ENCODE measurements at regions not wholly inside any gene's neighbourhood (a gene's known extent, or its start where the extent isn't known, plus 50 kb on each side); places are given as distances from the start of the nearest gene placed in this dataset.
A peak's percentile ranks its signal among the peaks of the same experiment; 100 is the strongest.
"Not testable (repeated sequence)": the region's sequence is repeated elsewhere in the genome, so short reads cannot be mapped to it uniquely, and the experiment has no call there.

DNA sequence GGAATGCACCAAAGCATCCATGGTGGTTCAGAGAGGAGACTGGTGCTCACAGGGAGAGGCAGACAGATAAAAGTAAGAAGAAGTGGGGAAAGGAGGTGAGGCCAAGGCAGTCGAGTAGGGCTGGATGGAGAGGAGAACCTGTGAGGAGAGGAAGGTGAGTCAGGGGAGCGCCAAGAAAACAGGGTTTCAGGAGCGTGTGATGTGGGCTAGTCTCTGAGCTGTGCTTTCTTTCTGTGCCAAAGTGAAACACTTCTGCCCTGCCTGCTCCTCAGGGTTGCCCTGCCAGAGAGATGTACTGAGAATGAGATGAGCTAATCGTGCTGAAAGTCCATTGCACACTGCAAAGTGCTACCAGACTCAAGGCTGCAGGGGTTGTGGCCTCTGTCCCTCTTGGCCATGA is 310.7 kb upstream of the CCL2 start:
- no peak for DNase-seq

GRCh38 chr17:33944826-33945225 is 310.3 kb upstream of the CCL2 start:
- no peak for DNase-seq

DNA sequence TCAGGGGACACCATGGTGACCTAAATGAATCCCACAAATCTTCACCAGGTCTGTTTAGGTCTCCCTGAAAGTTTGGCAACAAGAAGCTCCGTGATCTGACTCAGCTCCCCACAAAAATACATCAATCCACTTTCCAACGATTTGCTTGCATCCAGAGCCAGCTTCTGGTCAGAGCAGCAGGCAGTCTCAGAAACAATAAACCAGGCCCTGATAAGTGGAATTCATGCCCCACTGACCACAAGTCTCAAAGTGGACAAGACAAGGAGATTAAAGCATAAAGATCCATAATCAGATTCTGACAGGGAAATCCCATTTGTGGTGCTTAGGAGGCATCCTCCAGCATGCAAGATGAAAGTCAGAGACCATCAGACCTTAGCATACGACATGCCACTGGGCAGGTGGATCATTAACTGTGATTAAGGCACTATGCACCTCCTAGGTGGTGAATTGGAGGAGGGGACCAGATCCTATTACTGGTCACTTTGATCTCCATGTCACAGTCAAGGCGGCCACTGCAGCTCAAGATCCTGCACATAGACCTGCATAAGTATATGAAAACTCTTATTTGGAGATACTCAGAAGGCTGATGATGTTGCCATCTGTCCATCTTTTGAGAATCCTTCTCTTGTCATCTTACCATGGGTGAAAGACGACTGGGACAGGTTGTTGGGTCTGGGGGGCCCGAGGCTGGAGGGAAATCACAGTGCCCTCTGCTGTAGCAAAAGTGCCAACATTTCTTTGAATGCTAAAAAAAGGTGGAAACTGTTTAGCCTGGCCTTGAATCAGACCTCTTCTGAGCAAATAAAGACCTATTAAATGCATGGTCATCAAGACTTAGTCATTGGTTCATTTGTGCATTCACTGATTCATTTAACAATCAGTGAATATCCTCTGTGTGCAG is 309.2 kb upstream of the CCL2 start:
- DNase-seq: peak; percentile 26

GRCh38 chr17:33947762-33948161 is 307.3 kb upstream of the CCL2 start:
- DNase-seq: no peak

GRCh38 chr17:33948309-33948708 is 306.8 kb upstream of the CCL2 start:
- DNase-seq: no peak

DNA sequence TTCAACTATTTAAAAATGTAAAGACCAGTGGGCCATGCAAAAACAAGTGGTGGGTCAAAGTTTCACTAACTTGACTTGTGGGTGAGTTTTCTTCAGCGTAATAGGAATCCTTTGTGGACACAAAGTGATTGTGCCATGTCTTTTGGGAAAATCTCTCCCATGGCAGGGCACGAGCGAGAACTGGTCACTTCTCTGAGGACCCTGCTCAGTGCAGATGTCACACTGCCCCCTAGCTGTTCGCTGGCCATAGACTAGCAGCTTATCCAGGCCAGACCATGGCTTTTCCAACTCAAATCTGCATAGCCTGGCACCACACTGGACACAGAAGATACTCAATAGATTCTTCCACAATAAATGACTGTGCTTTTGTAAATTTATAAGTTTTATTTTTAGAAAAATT is 306.0 kb upstream of the CCL2 start:
- no peak for DNase-seq

DNA sequence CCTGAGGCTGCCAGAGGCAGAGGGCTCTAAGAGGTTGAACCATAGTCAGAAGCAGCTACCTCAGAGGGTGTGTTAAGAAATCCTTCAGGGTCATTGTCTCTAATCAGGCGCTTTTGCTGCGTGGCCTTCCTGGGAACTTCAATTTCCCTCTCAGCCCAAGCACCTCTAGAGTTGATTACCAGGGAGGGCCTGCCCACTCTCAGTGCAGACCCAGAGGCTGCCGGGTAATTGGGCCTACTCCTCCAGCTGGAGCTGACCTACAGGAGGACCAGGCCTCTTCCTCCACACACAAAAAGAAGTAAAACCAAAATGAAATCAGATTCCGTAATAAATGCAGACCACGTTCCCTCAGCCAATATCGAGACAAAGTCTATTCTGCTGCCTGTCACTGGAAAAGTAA is 305.0 kb upstream of the CCL2 start:
- DNase-seq: no peak

DNA sequence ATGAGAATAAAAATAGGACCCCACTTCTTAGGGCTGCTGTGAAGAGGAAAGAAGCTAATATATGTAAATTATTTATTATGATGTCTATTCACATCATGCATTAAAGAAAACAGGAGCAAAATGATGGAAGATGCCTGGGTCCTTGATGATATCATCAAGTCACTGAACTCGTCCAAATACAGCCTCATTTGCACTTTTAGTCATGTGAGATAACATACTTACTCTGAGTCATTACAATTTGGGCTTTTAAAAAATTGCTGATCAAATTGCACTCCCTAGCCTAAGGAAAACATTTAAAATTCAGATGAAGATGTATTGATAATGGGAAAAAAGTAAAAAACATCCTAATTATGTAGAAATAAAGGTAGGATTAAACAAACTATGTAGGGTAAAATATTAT is 302.7 kb upstream of the CCL2 start:
- DNase-seq: no peak

DNA sequence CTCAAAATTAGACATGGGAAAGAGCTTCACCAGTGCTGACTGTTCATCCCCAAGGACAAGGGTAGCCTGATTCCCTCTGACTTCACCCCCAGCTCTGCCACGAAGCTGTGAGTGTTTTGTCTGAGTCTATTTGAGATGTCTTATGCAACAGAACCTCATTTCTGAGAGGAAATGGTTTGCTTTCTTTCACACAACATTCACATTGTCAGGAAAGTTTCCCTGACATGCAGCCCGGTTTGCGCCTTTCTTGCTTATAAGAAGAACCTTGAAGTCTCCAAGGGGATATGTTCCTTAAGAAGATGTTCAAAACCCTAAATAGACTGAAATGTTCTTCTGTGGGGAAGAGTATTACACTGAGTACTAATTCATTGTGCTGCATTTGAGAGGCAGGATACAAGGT is 300.5 kb upstream of the CCL2 start:
- no peak for DNase-seq

GRCh38 chr17:33955461-33955860 is 299.6 kb upstream of the CCL2 start:
- DNase-seq: no peak

DNA sequence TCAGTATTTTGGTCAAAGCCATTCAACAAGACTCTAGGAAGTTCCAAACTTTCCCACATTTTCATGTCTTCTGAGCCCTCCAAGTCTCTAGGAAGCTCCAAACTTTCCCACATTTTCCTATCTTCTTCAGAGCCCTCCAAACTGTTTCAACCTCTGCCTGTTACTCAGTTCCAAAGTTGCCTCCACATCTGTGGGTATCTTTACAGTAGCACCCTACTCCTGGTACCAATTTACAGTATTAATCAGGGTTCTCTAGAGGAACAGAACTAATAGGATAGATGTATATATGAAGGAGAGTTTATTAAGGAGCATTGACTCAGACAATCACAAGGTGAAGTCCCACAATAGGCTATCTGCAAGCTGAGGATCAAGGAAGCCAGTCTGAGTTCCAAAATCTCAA is 296.0 kb upstream of the CCL2 start:
- DNase-seq: not testable (repeated sequence)

DNA sequence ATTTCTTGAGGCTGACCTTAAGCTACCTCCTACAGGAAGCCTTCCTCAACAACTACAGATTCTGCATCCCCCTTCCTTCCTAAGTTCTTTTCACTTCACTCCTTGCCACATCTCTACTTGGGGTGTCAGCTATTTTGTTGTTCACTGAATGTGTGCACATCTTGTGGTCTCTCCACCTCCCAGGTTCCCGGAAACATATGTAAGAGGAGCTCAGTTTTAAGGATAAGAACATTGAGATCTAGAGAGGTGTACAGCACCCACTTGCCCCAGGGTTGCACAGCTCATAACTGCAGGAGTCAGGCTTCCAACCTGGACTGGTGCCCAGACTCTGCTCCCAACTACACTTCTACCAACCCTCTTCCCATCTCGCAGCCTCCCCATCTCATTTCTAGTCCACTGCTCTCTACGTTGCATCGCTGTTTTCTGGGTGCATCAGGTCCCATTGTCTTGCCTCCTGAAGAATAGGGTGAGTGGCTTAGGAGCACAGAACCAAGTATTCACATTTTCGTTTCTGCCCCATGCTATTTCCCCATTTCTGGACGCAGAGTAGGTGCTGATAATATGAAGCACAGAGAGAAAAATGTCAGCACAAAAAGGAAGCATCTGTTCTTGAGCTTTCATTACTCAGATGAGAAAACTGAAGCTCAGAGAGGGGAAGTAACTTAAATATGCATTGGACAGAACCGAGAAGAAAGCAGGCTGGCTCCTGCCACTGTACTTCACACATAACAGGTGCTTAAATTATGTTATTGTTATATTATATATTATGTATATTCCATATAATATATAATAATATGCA is 292.0 kb upstream of the CCL2 start:
- no peak for DNase-seq

- DNase-seq: no peak
Observed at GRCh38 chr17:33964344-33964979, 290.6 kb upstream of the CCL2 start.

DNA sequence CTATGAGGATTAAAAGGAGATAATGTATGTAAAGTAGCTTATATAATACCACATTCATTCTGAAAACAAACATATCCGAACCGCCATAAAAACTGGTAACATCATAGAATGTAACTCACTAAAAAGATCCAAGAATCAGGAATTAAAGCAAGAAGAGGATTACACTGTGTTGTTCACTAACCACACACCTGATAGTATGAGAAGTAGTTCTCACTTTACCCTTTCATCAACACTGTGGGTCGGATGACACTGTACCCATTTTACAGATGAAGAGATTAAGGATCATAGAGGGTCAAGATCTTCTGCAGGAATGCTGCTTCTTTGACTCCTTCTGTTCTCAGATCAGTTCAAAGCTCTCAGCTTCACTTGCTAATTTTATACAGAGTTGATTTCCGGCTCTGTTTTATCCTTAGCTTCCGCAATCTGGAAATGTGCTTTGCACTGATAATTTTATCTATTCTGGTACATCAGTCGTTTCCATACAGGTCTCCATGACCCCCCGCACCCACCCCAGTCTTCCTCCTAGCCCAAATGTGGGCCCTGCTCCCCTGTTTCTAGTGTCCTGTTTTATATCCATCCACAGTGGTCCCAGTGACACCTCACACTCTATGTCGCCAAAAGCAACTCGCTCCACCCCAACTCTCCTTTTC is 288.6 kb upstream of the CCL2 start:
- no peak for DNase-seq

DNA sequence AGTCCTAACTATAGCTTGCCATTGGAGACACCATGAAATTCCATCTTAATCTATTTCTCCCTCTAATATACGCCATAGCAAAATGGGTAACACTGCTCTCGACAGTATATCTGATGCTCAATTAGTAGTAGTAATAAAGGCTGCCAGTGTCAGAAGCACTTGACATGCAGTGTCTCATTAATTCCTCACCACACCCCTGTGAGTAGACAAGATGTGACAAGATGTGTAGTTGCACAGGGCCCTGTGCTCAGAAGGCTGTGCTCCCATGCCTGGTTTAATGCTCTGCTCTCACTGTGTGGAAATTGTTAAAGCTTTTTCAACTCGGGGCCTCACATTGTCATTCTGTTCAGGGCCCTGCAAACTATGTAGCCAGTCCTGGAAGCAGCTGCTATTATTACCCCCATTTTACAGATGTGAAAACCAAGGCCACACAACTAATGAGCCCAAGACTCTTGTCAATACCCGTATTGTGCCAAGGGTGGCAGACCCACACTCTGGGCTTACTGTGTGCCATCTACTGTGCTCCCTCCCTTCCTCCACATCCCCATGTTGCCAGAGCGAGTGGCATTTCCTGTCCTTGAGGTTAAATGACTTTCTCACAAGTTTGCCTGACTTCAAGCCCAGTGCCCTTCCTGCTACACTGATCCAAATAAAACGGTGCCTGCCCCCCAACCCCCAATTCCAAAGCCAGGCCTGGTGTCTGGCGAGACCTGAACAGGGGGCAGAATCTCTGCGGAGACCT is 287.3 kb upstream of the CCL2 start:
- no peak for DNase-seq

DNA sequence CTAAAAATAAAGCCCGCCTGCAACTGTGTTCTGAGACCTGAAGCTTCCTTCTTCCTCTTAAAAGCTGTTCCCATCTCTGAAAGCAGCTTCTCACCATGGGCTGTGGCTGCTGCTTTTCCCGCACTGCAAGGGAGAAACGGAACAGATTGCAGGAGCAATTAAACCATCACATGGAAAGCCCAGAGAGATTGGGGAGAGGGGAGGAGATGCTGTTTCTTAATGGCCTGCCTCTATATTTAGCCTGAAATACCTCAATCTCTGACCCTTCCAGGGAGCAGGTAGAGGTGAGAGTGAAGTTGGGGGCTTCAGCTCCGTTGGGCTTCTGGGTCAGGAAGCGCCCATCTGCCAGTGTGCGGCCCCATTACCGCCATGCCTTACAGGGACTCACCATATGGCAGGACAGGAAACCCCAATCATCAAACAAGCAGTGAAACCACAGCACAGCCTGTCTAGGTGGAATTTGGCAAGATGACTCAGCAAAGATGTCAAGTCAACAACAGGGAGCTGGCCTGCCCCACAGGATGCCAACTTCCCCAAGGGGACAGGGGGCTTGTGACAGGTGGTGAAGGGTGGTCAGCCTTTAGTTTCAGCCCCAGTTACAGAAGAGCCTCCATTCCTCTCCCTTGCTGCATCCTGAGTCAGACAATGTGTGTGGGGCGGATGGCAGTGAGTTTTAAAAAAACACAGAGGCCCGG is 286.6 kb upstream of the CCL2 start:
- no peak for DNase-seq

- DNase-seq: no peak
Observed at GRCh38 chr17:33970279-33970678, 284.8 kb upstream of the CCL2 start.

- DNase-seq: no peak
Observed at GRCh38 chr17:33972763-33973162, 282.3 kb upstream of the CCL2 start.

DNA sequence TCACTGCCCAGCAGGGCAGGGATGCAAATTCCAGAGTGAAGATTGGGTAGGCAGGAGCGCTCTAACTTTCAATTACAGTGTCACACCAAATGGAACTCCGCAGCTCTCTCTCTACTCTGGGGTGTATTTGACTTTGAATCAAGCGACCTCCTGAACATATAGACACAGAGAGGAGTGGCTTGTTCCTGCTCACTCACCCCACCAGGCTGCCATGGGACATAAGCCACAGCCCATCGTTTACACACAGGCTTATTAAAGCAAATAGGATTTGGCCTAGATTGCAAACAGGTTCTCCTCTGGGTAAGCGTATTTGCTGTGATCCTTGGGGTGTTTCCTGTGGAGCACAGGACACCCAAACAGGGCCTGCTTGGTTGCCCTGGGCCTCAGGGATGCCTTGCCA is 281.6 kb upstream of the CCL2 start:
- DNase-seq: no peak

DNA sequence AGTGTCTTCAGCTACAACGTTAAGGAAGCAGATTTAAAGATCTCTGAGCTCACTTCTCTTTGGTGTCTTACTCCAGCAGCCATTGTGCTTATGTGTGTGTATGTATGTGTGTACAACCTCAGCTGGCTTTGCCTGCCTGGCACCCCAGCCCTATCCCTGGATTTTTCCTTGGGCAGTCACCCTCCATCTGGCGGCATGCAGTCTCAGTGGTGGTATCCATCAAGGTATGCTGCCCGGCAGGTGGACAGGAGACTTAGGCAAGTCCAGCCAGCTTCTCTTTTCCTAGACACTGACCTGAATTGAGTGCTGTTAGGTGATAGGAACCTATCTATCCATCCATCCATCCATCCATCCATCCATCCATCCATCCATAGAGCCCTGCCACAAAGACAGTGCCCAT is 280.8 kb upstream of the CCL2 start:
- no peak for DNase-seq

DNA sequence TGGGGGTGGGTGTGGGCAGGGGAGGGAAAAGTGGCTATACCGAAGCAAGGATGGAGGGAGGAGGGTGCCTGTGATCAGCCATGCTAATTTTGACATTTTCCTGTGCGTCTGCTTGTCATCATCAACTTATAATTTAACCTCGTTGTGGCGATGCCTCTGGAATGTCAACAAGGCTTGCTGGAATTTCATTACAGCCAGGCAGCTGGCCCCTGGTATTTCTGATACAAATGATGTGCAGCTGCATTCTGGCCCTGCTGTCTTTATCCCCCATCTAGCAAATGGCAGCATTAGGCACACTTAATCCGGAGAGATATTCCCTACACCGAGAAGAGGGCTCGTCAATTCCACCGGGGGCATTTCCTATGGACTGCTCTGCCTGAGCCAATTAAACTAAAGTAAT is 278.3 kb upstream of the CCL2 start:
- DNase-seq: no peak
